ENCODE measurements at regions not wholly inside any gene's neighbourhood (a gene's known extent, or its start where the extent isn't known, plus 50 kb on each side); places are given as distances from the start of the nearest gene placed in this dataset.

DNA sequence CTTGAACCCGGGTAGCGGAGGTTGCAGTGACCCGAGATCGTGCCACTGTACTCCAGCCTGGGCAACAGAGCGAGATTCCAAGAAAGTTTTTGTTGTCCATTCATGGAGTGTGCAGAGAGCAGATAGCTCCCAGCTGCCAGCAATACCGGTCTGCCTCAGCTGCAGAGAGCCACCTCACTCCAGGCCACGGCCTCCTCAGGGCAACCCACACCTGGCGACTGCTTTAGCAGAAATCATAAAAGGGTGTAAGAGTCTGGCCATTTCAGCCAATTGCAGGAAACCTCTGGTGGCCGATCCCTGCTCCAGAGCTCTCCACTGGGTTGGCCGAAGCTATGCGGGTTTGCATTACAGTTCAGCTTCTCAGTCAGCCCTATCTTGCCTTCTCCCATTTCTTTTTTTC, 227.4 kb upstream of the BCOR start:
- H3K27ac Mint-ChIP-seq (ENCODE audit: unreplicated experiment) = no peak overlapping the region
- H3K9me3 Mint-ChIP-seq (ENCODE audit: low read depth) = peaks cover 21% of the 10 kb centered on the region
- H3K4me1 Mint-ChIP-seq (ENCODE audit: low read depth) = no peaks in the 10 kb centered on the region
- no peak overlapping the region for H3K4me3 Mint-ChIP-seq (ENCODE audit: unreplicated experiment)
- no peaks in the 10 kb centered on the region for H3K27me3 Mint-ChIP-seq (ENCODE audit: low read depth)
- H3K36me3 Mint-ChIP-seq (ENCODE audit: low read depth) = no peaks in the 10 kb centered on the region
- DNase-seq (ENCODE audit: low spot score) = peak; percentile 33
- TF ChIP-seq, protein P1, sequence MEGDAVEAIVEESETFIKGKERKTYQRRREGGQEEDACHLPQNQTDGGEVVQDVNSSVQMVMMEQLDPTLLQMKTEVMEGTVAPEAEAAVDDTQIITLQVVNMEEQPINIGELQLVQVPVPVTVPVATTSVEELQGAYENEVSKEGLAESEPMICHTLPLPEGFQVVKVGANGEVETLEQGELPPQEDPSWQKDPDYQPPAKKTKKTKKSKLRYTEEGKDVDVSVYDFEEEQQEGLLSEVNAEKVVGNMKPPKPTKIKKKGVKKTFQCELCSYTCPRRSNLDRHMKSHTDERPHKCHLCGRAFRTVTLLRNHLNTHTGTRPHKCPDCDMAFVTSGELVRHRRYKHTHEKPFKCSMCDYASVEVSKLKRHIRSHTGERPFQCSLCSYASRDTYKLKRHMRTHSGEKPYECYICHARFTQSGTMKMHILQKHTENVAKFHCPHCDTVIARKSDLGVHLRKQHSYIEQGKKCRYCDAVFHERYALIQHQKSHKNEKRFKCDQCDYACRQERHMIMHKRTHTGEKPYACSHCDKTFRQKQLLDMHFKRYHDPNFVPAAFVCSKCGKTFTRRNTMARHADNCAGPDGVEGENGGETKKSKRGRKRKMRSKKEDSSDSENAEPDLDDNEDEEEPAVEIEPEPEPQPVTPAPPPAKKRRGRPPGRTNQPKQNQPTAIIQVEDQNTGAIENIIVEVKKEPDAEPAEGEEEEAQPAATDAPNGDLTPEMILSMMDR (IDR thresholded peaks at IDR 0.05) = no peak

DNA sequence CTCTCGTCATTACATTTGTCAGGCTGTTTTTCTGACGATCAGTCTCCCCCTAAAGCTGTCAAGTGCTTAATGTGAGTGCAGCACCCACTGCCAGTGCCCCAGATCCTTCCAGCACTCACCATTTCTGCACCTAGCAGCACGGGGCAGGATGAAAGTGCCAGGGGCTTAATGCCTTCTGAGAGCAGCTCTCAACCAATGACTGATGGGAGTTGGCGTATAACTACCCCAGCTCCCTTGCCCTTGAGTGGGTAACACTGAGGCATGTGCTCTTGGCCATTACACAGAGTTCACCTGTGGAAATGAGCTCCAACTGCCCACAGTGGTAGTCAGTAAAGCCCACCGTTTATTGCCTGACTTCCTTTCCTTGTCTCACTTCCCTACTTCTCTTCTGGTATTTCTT, 226.2 kb upstream of the BCOR start:
- TF ChIP-seq, protein P1 (IDR thresholded peaks at IDR 0.05) = no peak
- H3K4me1 Mint-ChIP-seq (ENCODE audit: low read depth) = no peaks in the 10 kb centered on the region
- peaks cover 23% of the 10 kb centered on the region for H3K9me3 Mint-ChIP-seq (ENCODE audit: low read depth)

GRCh38 chrX:40320819-40321218, 223.1 kb upstream of the BCOR start:
- no peaks in the 10 kb centered on the region for H3K36me3 Mint-ChIP-seq (ENCODE audit: low read depth)
- no peaks in the 10 kb centered on the region for H3K27me3 Mint-ChIP-seq (ENCODE audit: low read depth)
- H3K9me3 Mint-ChIP-seq (ENCODE audit: low read depth) = peaks cover 33% of the 10 kb centered on the region
- DNase-seq (ENCODE audit: low spot score) = no peak
- no peaks in the 10 kb centered on the region for H3K4me1 Mint-ChIP-seq (ENCODE audit: low read depth)
- H3K4me3 Mint-ChIP-seq (ENCODE audit: unreplicated experiment) = no peak overlapping the region
- TF ChIP-seq, protein P1 (IDR thresholded peaks at IDR 0.05) = no peak
- no peak overlapping the region for H3K27ac Mint-ChIP-seq (ENCODE audit: unreplicated experiment)

More for the DNA sequence above, 226.2 kb upstream of the BCOR start:
- no peak overlapping the region for H3K4me3 Mint-ChIP-seq (ENCODE audit: unreplicated experiment)
- H3K36me3 Mint-ChIP-seq (ENCODE audit: low read depth) = no peaks in the 10 kb centered on the region
- no peak overlapping the region for H3K27ac Mint-ChIP-seq (ENCODE audit: unreplicated experiment)
- peak; percentile 32 for DNase-seq (ENCODE audit: low spot score)
- H3K27me3 Mint-ChIP-seq (ENCODE audit: low read depth) = no peaks in the 10 kb centered on the region

- no peaks in the 10 kb centered on the region for H3K36me3 Mint-ChIP-seq (ENCODE audit: low read depth)
- H3K27ac Mint-ChIP-seq (ENCODE audit: unreplicated experiment) = no peak overlapping the region
- DNase-seq (ENCODE audit: low spot score) = peak; percentile 18
- TF ChIP-seq, protein P1 (IDR thresholded peaks at IDR 0.05) = no peak
- no peak overlapping the region for H3K4me3 Mint-ChIP-seq (ENCODE audit: unreplicated experiment)
- H3K27me3 Mint-ChIP-seq (ENCODE audit: low read depth) = no peaks in the 10 kb centered on the region
- peaks cover 33% of the 10 kb centered on the region for H3K9me3 Mint-ChIP-seq (ENCODE audit: low read depth)
- H3K4me1 Mint-ChIP-seq (ENCODE audit: low read depth) = no peaks in the 10 kb centered on the region
Measured at GRCh38 chrX:40318801-40319200, 221.0 kb upstream of the BCOR start.

DNA sequence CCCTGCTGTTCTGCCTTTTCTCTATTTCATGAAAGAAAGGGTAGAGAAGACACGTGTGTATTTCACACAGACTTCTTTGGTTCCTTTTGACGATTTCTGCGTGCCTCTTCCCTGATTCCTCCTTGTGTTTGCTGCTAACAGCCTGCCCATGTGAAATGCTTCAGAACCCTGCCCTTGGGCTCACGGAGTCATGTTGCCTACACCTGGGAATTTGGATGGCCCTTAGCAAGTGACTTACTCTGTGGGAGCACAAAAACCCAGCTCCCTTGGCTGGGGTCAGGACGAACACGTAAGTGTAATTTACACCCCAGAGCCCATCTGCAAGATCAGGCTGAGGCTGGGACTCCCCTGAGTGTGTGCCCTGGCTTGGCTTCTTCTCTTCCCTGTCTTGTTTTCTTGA, 220.3 kb upstream of the BCOR start:
- TF ChIP-seq, protein P1 (IDR thresholded peaks at IDR 0.05) = no peak
- H3K27me3 Mint-ChIP-seq (ENCODE audit: low read depth) = no peaks in the 10 kb centered on the region
- H3K36me3 Mint-ChIP-seq (ENCODE audit: low read depth) = no peaks in the 10 kb centered on the region
- H3K9me3 Mint-ChIP-seq (ENCODE audit: low read depth) = peaks cover 37% of the 10 kb centered on the region
- DNase-seq (ENCODE audit: low spot score) = peak; percentile 26
- H3K27ac Mint-ChIP-seq (ENCODE audit: unreplicated experiment) = no peak overlapping the region
- H3K4me1 Mint-ChIP-seq (ENCODE audit: low read depth) = no peaks in the 10 kb centered on the region
- H3K4me3 Mint-ChIP-seq (ENCODE audit: unreplicated experiment) = no peak overlapping the region
